Renal pelvis (tissue), 1 donor: ENCODE measurements at regions not wholly inside any gene's neighbourhood (a gene's known extent, or its start where the extent isn't known, plus 50 kb on each side); places are given as distances from the start of the nearest gene placed in this dataset.

ENCODE experiments used
- DNase-seq: peaks from one replicate; pipeline ENCODE4 v3.0.0-alpha.2; 2013

DNA sequence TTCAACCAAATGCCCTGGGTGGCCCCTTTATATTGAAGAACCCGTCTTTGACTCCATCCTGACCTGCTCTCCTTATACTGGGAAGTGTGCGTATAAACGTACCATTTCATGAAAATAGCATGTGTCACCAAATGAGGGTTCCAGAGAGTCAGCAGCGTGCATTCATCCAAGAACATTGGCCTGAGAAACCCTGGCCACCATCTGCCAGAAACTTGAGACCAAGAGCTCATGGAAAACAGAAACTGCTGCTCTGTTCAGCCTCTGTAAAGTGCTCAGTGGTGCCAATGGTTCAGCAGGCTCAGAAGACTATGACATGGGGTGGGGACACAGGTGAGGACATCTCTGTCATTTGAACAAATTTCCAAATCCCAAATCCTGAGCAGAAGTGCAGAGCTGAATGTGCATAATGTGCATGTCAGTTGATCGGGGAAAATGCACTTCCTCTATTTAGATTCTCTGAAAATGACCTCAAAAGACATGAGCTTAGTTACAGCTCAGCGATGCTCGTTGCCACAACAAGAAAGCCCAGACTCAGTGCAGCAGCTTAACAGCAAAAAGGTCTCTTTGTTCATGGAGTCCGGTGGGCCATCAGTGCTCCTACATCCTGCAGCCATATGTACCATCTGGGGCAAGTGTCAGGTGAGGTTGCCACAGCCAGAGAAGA is 176.1 kb downstream of the ATPSCKMT start:
- DNase-seq = no peak

DNA sequence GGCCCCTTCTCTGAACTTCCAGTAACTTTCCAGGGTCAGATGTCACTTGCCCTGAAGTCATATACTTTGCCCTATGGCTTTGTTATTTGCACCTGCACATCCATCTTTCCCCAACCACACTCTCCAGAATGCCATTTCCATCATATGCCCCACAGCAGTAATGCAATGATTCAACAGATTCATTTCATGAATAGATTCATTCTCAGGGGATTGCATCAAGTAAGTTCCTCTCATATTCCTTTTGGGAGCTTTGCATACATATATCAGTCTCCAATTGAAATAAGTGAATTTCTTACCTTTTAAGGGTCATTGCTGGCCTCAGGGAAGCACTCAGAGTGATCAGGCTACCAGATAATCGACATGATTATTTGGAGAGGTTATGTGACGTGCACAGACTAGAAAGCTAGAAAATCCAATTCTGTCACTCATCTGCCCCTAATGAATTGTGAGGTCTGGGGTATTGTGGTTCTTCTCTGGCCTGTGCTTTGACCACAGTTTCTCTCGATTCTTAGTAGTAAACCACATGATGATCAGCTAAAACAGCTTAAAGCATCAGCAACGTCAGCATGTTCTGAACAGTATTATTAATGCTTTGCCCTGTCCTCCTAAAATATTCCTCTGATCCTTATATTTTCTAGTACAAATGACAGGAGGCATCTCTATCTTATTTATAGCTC is 179.9 kb downstream of the ATPSCKMT start:
- DNase-seq = no peak

- no peak for DNase-seq
Measured at GRCh38 chr5:10065428-10066000, 184.2 kb downstream of the ATPSCKMT start.

DNA sequence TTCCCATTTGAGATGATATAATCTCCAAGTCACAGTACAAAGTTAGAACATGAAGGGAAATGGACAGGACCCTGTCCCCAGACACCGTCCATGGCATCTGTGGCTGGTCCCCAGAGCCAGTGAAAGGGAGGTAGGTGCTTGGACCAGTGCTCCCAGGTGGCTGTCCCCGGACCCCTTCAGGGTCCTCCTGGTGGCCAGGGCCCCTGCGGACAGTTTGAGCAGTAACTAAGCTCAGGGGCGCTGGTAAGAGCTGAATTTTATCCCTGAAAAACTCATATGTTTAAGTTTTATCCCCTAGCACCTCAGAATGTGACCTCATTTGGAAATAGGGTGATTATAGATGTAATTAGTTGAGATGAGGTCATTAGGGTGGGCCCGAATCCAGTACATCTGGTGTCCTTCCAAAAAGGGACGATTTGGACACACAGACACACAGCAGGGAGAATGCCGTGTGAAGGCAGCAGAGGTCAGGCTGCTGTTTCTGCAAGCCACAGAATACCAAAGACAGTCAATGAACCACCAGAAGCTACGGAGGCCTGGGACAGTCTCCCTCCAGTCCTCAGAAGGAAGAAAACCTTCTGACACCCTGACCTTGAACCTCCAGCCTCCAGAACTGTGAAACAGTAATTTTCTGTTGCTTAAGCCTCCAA is 185.0 kb downstream of the ATPSCKMT start:
- DNase-seq = no peak

DNA sequence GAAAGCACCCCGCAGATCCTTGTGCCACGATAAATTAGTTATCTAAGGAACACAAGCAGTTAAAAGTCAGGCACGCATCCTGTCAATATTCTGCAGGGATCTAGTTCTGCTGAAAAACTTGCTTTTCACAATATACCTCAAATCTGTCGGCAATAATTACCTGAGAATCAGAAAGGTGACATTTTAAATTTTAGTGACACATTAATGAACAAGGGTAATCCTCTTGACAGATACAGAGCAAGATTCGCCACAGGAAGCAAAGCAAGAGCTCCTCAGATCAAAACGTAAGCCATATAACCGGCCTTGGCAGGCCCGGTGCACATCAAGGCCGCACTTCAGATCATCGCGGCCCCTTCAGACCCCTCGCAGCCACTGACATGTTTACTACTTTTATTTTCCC is 185.7 kb downstream of the ATPSCKMT start:
- no peak for DNase-seq

DNA sequence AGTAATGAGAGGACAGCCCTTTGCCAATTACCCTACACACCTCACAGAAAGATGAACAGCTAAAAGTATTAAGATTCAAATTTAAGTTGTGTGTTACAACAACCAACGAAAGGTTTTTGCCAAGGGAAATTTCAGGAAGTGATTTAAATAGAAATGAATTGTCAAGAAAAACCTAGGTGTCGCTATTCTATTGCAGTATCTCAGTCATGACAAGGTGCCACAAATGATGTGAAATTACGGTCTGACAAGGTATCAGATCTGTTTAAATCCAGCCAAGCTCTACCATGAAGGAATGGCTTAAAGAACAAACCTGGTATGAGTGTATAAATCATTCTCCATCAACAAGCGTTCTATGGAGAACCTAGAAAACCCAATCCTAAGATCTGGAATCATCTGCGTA is 189.7 kb downstream of the ATPSCKMT start:
- no peak for DNase-seq

DNA sequence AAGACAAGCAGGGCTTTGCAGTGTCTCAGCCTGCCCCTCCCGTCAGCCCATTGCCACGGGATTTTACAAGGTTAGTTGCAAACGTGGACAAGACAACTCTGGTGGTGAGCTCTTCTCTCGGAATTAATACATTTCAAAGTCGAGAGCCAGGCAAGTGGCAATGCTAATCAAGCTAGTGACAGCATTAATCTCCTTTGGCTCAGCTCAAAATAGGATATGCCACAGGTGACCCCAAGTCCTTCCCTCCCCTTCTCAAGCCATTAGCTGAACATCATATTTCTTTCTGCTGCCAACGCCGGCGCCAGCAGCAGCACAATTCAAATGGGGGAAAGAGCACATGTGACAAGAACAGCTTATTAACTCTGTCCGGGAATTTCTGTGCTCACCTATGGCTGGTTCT is 190.1 kb downstream of the ATPSCKMT start:
- DNase-seq = no peak

DNA sequence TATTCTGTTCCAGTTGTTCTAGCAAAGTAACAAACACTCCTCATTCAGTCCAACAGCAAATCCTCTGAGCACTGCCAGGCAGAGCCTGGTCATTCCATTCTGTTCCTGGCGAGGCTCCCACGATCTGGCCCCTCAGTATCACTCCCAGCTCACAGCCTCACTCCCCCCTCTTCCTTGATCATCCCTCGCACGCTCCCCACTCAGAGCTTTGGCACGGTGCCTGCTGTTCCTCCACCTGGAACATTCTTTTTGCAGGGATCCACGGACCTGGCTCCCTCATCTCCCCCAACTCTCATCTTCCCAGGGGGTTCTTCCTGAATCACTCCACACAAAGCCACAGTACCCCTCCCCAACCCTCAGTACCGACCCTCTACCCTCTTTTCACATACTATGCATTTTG is 192.3 kb downstream of the ATPSCKMT start:
- DNase-seq = no peak

DNA sequence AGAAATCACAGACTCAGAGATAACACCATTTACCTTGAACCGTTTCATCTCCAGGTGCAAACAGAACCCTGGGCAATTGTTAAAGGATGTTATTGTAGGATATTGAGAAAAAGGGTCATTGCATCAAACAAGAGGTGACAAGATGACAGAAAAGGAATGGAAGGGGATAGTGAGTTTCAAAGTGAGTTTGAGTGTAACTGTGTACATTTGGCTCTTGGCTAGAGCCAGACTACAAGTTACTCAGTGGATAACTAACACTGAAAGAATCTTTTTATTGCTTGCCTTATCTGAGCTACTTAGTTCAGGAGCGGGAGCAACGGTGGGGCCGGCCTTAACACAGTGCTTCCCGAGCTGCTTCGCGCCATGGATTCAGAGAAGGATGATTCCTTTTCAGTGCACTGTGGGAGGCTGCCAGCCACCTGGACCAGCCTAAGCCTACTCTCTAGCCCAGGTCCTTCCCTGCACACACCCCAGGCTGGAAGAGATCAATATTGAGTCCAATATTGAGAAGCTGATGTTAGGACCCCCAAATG is 193.4 kb downstream of the ATPSCKMT start:
- no peak for DNase-seq

GRCh38 chr5:10049858-10050455 is 199.7 kb downstream of the ATPSCKMT start:
- DNase-seq = no peak

DNA sequence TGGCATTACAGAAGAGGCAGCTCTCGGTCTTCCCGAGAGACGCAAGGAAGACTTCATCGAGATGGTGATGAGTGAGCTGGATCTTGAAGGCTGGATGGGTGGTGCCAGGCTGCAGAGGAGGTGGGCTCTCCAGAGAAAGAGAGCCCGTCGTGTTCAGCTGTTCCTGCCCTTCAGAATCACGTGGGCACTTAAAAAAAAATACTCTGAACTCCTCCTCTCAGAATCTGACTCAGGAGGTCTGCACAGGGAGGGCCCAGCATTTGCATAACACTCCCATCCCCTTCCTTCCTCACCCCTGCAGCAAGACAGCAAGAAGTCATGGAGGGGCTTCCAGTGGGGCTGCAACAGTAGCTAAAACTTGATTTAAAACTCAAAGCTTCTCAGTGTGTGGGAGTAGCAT is 203.0 kb downstream of the ATPSCKMT start:
- no peak for DNase-seq

GRCh38 chr5:10045376-10045775 is 204.3 kb downstream of the ATPSCKMT start:
- DNase-seq = no peak

DNA sequence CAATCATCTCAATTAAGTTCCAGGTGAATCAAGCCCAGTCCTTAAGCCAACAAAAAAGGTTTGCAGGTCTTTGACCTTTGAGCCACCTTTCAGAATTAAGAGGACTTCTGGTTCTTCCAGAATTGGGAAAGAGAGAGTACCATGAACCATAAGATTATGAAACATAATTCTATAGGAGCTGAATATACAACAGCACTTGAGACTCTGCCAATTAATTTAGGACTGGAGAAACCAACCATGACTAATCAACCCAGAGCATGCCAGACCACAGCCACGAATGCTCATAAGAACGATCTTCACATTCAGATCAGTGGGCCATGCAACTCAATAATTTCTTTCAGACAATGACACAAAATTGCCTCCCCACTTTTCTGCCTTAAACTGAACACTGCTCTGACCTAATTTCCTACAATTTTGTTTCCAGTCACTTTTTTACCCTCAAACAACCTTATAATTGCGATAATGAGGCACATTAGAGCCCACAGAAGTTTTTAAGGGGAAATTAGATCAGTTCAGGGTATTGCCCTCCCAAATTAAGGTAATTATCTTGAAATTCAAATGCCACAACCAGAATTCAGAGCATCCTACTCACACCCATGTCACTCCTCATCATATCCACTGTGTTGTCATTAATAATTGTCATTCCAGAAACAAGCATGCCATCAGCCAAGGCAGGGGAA is 213.4 kb downstream of the ATPSCKMT start:
- no peak for DNase-seq

DNA sequence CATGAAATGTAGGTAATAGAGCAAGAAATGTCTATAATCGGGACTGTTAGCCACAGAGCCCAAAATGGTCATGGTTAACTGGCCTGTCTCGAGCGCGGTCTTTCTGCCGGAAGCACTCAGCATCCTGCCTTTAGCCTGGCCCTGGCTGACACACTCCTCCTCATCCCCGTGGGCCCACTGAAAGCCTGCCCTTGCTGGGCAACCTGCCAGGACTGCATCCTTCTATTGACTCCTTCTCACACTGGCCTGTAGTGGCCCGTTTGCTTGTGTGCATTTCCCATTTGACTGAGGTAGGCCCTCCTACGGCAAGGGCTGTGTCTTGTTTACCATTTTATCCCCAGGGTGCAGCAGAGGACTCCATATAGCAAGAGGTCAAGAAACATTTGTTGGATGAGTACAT is 215.7 kb downstream of the ATPSCKMT start:
- no peak for DNase-seq

- DNase-seq = no peak
Measured at GRCh38 chr5:10031817-10032216, 217.9 kb downstream of the ATPSCKMT start.

GRCh38 chr5:10030219-10030831 is 219.4 kb downstream of the ATPSCKMT start:
- no peak for DNase-seq

GRCh38 chr5:10023494-10023893 is 226.2 kb downstream of the ATPSCKMT start:
- no peak for DNase-seq

GRCh38 chr5:10021248-10021647 is 228.4 kb downstream of the ATPSCKMT start:
- no peak for DNase-seq

GRCh38 chr5:10019236-10019635 is 230.5 kb downstream of the ATPSCKMT start:
- no peak for DNase-seq

DNA sequence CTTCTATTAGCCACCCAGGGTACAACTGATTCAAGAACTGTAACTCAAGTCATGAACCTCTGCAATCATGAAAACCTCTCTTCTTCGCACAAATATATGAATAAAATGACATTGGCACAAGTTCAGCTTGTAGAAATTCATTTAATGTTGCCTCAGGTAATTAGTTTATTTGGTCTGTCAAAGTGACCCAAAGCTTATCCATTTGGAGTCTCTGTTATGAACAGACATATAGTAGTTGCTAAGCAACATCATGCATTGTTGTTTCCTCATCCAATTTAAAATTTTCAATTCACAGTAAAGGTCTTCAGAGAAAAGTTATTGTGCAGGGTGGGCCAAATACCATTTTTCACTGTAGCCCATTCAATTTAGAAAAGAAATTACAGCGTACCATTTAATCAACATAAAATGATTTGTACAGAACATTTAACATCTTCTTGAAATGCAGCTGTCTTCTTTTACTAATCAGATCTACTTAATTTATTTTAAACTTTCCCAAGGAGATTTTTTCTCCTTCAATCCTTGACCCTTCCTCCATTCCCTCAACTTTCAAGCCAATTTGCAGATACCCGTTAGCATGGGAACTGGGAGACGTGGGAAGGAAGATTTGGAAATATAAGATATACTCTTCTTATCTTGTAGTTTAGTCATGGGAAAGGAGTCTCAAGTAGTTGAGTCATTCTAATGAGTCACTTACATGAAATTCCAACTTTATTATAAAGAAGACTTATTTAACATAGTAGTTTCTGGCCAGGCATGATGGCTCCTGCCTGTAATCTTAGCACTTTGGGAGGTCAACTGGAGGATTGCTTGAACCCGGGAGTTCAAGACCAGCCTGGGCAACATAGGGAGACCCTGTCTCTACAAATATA is 231.3 kb downstream of the ATPSCKMT start:
- DNase-seq = no peak
